AG09319 (cell line): ENCODE measurements at regions not wholly inside any gene's neighbourhood (a gene's known extent, or its start where the extent isn't known, plus 50 kb on each side); places are given as distances from the start of the nearest gene placed in this dataset.

Experiments used
- DNase-seq: peaks from one replicate; pipeline ENCODE4 v3.0.0-alpha.2; 2010; ENCODE audit warnings: low read depth; ENCODE audit errors: extremely low read depth
- TF ChIP-seq, protein P1 (sequence below): IDR thresholded peaks from 2 replicates; pipeline ENCODE4 v1.5.1; 2011; ENCODE audit warnings: low read depth, mild to moderate bottlenecking, inconsistent platforms, low read length, moderate library complexity

GRCh38 chr11:129700701-129701100, 114.9 kb upstream of the TMEM45B start:
- no peak for DNase-seq
- TF ChIP-seq, protein P1, sequence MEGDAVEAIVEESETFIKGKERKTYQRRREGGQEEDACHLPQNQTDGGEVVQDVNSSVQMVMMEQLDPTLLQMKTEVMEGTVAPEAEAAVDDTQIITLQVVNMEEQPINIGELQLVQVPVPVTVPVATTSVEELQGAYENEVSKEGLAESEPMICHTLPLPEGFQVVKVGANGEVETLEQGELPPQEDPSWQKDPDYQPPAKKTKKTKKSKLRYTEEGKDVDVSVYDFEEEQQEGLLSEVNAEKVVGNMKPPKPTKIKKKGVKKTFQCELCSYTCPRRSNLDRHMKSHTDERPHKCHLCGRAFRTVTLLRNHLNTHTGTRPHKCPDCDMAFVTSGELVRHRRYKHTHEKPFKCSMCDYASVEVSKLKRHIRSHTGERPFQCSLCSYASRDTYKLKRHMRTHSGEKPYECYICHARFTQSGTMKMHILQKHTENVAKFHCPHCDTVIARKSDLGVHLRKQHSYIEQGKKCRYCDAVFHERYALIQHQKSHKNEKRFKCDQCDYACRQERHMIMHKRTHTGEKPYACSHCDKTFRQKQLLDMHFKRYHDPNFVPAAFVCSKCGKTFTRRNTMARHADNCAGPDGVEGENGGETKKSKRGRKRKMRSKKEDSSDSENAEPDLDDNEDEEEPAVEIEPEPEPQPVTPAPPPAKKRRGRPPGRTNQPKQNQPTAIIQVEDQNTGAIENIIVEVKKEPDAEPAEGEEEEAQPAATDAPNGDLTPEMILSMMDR, result no peak

DNA sequence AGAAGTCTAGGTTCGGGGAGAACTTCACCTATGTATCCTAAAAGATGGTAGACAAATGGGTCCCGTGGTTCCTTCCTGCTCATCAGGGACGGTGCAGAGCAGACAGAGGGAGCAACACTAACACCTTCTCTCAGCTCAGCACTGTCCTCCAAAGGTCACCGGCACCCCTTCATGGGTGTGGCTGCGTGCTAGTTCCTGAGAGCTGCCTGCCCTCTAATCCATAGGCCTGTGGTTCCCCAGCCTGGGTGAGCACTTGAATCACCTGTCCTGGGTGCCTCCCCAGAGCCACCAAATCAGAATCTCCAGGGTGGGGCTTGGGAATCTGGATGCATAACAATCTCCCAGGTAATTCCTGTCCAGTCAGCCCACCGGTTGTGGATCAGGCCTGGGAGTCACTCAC, 113.9 kb upstream of the TMEM45B start:
- TF ChIP-seq, protein P1, result no peak
- DNase-seq, result no peak

DNA sequence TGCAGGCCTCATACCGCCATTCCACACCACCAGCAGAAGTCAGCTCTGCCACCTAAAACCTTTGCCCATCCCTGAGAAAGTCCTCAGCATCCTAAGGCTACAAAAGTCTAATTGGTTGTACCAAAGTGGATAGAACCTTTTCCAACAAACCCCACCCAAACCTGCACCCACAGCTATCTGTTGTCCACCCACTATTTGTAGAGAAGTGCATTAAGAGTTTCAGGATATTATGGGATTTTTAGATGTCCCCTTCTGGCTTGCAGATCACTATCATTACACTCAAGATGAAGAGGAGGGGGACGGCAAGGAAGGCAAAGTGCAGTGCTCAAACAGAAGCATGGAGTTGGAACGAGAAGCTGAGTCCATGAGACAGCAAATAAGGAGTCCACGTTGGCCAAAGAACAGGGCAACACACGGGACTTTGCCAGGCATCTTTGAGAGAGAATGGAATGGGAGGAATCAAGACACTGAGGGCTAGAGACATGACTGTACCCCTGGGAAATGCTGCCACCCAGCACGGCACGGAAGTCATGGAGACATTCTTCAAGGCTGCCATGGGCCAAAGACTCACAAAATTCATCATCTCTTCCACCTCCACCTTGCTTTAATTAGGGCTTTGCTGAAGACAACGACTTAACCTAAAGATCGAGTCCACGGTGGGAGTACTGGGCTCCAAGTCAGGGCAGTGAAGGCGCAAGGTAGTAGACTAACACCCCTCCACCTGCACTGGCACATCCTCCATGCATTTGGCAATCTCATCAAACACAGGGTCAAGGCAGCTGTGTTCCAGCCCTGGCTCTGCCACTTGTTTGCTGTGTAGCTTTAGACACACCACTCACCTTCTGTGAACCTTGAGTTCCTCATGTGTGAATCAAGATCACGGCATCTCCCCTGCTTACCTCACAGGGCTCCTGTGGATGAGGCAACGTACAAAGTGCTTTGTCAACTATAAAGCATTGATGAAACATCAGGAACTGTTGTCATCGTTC, 112.9 kb upstream of the TMEM45B start:
- TF ChIP-seq, protein P1, result no peak

GRCh38 chr11:129703846-129704245, 111.8 kb upstream of the TMEM45B start:
- TF ChIP-seq, protein P1, result no peak
- no peak for DNase-seq

More for the DNA sequence above, 112.9 kb upstream of the TMEM45B start:
- DNase-seq, result no peak

DNA sequence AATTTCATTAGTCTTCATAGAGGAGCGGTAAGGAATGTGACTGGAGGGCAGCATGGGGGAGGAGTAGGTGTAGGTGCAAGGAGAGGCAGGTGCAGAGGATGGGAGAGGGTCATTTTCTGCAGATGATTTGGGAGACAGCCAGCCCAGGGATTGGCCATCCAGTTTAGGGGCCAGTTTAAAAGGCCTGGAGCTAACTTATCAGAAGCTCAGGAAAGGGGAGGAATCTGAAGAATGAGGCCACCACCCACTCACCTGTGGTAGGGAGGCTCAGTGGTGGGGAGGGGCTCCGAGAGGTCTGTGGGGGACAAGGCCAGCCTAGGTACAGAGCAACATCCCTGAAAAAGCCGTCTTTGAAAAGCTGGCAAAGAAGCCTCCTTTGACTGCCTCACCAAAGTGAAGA, 110.8 kb upstream of the TMEM45B start:
- TF ChIP-seq, protein P1, result no peak
- DNase-seq, result no peak

DNA sequence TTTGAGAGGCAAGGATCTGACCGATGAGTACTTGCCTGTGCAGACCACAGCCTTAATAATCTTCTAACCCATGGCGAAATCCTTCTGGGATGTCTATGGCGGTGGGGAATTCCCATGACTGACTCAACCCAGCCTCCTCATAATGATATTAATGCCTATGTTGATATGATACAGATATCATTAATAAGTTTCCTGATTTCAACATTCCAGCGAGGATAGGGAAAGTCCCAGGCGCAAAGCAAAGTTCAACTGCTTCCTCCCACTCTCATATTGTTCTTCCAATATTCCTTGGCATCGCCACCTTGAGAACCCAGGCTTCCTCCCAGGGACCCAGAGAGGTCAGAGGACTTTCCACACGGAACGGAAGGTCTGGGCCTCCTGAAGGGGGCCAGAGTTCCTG, 110.3 kb upstream of the TMEM45B start:
- TF ChIP-seq, protein P1, result no peak

GRCh38 chr11:129705933-129706332, 109.7 kb upstream of the TMEM45B start:
- no peak for DNase-seq
- TF ChIP-seq, protein P1, result no peak

More for the DNA sequence above, 110.3 kb upstream of the TMEM45B start:
- DNase-seq, result no peak
